BJ (cell line): ENCODE measurements at regions not wholly inside any gene's neighbourhood (a gene's known extent, or its start where the extent isn't known, plus 50 kb on each side); places are given as distances from the start of the nearest gene placed in this dataset.

ENCODE experiments used
- CTCF ChIA-PET: fragments of 350-600 bp; formaldehyde crosslinking; extraction: SDS; loops from one replicate; lab custom pipeline; 2021; ENCODE audit warnings: antibody characterized with exemption, inconsistent platforms; lab: Yijun Ruan, JAX
- POLR2A ChIA-PET: fragments of 300-600 bp; sonication (Branson Sonifier 250); formaldehyde crosslinking; extraction: SDS; loops from one replicate; lab custom pipeline; 2021; ENCODE audit warnings: antibody characterized with exemption; lab: Charles Lee
- DNase-seq: peaks from one replicate; pipeline ENCODE4 v3.0.0-alpha.2; 2011; ENCODE audit warnings: low read depth
- H3K27me3 ChIP-seq: 2 replicates; pipeline ENCODE4 v1.6.0; 2011; ENCODE audit warnings: low read length; ENCODE audit not compliant: control insufficient read depth, insufficient read depth
- H3K36me3 ChIP-seq: 2 replicates; pipeline ENCODE4 v1.5.1; 2011; ENCODE audit warnings: low read length; ENCODE audit not compliant: control insufficient read depth, insufficient read depth
- H3K4me3 ChIP-seq: 2 replicates; pipeline ENCODE4 v1.5.1; 2011; ENCODE audit warnings: low read depth, mild to moderate bottlenecking, control low read depth, low read length
- TF ChIP-seq, protein P1 (sequence below): IDR thresholded peaks from 2 replicates; pipeline ENCODE4 v1.5.1; 2011; ENCODE audit warnings: low read depth, mild to moderate bottlenecking, control low read depth, inconsistent platforms, low read length, moderate library complexity; ENCODE audit not compliant: insufficient read depth

DNA sequence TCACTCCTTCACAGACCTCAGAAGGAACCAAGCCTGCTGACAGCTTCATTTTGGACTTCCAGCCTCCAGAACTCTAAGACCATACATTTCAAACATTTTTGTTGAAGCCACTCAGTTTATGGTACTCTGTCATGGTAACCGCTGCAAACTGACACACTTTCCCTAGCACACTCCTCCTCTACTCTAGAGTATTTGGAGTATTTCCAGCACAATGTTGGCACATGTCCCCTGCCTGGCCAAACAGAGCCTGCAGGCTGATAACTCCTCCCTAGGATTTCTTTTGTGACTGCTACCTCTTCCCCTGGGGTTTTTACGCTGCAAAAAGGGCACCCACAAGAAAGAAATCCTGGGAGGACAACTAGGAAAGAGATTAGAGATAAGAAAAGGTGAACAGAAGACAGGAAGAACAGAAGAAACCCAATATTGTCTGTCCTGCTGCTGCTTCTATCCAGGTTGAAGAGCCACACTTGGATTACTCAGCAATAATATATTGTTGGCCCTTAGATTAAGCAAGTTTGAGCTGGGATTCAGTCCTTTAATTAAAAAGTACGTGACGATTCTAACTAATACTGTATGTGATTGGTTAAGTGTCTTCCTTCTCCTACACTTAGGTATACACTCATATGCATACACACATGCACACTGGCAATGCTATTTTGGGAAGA, 844.1 kb downstream of the LTN1 start:
- ChIA-PET CTCF (interaction anchor here (0.6 kb wide), 2 partner anchors 14 to 21 kb away, joined by 3 to 4 read pairs; no protein-coding TSS in a partner anchor), POLR2A (no interaction called here)
- TF ChIP-seq, protein P1, sequence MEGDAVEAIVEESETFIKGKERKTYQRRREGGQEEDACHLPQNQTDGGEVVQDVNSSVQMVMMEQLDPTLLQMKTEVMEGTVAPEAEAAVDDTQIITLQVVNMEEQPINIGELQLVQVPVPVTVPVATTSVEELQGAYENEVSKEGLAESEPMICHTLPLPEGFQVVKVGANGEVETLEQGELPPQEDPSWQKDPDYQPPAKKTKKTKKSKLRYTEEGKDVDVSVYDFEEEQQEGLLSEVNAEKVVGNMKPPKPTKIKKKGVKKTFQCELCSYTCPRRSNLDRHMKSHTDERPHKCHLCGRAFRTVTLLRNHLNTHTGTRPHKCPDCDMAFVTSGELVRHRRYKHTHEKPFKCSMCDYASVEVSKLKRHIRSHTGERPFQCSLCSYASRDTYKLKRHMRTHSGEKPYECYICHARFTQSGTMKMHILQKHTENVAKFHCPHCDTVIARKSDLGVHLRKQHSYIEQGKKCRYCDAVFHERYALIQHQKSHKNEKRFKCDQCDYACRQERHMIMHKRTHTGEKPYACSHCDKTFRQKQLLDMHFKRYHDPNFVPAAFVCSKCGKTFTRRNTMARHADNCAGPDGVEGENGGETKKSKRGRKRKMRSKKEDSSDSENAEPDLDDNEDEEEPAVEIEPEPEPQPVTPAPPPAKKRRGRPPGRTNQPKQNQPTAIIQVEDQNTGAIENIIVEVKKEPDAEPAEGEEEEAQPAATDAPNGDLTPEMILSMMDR, result no peak
- no peak for DNase-seq
- no peaks in the 10 kb centered on the region for H3K36me3 ChIP-seq
- no peaks in the 10 kb centered on the region for H3K27me3 ChIP-seq
- H3K4me3 ChIP-seq, result no peak overlapping the region

DNA sequence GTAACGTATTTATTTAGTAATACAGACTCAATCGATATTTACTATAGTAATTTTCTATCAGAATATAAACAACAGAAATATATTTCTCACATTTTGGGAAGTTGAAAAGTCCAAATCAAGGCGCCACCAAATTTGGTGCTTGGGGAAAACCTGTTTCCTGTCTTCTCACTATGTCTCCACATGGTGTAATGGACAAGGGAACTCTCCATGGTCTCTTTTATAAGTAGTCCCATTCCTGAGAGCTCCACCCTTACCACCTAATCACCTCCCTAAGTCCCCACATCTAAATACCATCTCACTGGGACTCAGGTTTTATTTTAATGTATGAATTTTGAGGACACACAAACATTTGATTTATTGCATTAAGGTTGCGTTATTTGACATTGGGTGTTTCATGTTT, 848.0 kb downstream of the LTN1 start:
- TF ChIP-seq, protein P1, result no peak
- no peaks in the 10 kb centered on the region for H3K36me3 ChIP-seq
- no peak for DNase-seq
- H3K4me3 ChIP-seq, result no peak overlapping the region
- no peaks in the 10 kb centered on the region for H3K27me3 ChIP-seq
- ChIA-PET POLR2A (no interaction called here), CTCF (no interaction called here)

DNA sequence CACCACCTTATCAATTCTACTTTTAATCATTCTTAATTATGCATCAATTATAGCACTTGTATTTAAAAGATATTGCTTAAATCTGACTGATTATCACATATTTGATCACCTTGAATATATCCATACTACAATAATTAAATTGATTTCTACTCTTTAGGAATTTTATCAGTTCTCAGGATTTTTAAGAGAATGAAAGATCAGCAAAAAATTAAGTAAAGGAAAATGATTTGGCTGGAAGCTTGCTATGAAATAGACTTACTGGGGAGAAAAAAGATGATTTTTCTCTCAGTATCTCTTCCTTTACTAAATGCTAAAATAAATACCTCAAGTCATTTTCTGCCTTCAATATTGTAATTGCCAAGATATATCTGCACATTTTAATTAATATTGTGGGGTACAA, 848.6 kb downstream of the LTN1 start:
- no peak overlapping the region for H3K4me3 ChIP-seq
- no peaks in the 10 kb centered on the region for H3K36me3 ChIP-seq
- CTCF ChIA-PET, result interaction anchor here (0.5 kb wide), 1 partner anchor 121 kb away, joined by 3 read pairs; no protein-coding TSS in a partner anchor
- H3K27me3 ChIP-seq, result no peaks in the 10 kb centered on the region
- TF ChIP-seq, protein P1, result no peak
- DNase-seq, result no peak
- POLR2A ChIA-PET, result no interaction called here

DNA sequence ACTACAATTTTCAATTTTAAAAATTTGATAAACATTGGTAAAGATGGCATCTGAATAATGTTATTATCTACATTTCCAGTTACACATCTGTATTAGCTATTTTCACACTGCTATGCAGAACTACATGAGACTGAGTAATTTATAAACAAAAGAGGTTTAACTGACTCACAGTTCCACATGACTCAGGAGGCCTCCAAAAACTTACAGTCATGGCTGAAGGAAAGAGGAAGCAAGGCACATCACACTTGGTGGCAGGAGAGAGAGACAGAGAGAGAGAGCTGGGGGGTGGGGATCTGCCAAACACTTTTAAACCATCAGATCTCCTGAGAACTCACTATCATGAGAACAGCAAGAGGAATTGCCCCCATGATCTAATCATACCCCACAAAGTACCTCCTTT, 850.0 kb downstream of the LTN1 start:
- DNase-seq, result peak; percentile 34
- ChIA-PET POLR2A (no interaction called here), CTCF (no interaction called here)
- Histone ChIP-seq H3K27me3 (no peaks in the 10 kb centered on the region), H3K36me3 (no peaks in the 10 kb centered on the region), H3K4me3 (no peak overlapping the region)
- TF ChIP-seq, protein P1, result no peak

DNA sequence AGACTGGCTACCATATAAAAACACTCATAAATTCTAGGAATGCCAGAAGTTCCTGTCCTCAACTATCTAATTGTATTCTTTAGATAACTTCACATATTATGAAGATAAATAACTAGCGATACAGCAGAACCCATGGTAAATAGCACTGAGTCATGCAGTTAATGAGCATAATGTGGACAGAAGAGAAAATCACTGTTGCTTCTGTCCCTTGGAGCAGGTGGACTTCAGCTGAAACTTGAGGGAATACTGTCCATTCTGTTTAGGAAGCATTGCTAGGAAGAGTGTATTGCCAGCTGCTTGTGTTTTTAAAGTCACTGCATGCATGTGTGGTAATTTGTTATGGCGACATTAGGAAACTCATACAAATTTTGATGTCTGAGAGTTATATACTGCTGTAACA, 854.4 kb downstream of the LTN1 start:
- no peaks in the 10 kb centered on the region for H3K27me3 ChIP-seq

More for the DNA sequence above, 854.4 kb downstream of the LTN1 start:
- no peaks in the 10 kb centered on the region for H3K36me3 ChIP-seq
- peak; percentile 62 for DNase-seq
- ChIA-PET POLR2A (no interaction called here), CTCF (no interaction called here)
- TF ChIP-seq, protein P1, result no peak
- no peak overlapping the region for H3K4me3 ChIP-seq
